ENCODE measurements at regions not wholly inside any gene's neighbourhood (a gene's known extent, or its start where the extent isn't known, plus 50 kb on each side); places are given as distances from the start of the nearest gene placed in this dataset.

DNA sequence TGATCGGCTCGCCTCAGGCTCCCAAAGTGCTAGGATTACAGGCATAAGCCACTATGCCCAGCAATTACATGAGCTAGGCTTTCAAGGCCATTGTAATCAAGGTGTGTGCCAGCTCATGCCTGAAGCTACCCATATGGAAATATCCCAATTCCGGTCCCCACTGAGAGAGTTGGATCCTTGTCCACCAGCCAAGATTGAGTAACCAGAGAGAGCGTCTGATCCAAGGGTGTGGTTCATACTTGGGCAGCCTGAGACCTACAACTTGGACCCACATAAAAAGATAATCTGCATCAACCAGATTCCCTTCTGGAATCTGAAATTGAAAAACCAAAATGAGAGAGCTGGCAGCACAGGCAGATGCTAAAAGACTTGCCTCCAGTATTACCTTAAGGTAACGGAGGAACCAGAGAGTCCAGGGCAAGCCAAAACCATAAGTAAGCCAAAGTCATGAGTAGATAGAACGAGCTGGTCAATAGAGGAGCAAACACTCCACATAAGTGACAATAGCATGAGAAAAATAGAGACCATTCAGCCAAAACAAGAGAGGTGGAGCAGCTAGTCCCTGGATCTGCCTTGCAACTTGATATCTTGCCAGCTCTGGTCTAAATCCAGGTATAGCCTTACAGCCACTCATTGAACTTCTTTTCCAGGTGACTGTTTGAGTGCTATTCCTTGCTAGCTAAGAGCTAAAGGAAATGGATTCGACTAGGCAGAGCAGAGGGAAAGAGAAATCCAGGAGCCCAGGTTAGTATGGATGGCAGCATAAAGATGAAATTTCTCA lies 63.8 kb upstream of the ATP1A1 start:
- TF ChIP-seq, protein P1, sequence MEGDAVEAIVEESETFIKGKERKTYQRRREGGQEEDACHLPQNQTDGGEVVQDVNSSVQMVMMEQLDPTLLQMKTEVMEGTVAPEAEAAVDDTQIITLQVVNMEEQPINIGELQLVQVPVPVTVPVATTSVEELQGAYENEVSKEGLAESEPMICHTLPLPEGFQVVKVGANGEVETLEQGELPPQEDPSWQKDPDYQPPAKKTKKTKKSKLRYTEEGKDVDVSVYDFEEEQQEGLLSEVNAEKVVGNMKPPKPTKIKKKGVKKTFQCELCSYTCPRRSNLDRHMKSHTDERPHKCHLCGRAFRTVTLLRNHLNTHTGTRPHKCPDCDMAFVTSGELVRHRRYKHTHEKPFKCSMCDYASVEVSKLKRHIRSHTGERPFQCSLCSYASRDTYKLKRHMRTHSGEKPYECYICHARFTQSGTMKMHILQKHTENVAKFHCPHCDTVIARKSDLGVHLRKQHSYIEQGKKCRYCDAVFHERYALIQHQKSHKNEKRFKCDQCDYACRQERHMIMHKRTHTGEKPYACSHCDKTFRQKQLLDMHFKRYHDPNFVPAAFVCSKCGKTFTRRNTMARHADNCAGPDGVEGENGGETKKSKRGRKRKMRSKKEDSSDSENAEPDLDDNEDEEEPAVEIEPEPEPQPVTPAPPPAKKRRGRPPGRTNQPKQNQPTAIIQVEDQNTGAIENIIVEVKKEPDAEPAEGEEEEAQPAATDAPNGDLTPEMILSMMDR (IDR thresholded peaks at IDR 0.05; ENCODE audit: low read depth, low read length), result no peak
- no peak for DNase-seq (ENCODE audit: low read depth in 2 of 2)
- H3K4me3 ChIP-seq (replicated peaks in 1 of 2; ENCODE audit: low read depth in 2 of 2, low read length in 2 of 2), result no peak overlapping the region

DNA sequence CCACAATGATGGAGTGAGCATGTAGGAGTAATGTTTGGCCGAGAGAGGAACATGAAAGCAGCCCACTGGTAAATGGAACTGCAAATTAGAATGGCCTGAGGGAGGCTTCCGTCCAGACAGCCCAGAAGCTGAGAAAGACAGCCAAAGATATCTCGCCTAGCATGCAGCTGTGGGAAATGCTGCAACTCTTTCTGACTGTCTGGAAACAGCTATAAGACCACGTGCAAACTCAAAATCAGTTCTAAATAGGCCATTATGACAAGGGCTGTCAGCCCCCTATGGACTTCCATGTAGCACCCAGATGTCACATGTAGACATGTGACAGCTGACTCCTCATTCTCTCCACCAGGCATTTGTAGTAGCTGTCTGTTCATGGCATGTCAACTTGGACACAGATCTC lies 62.9 kb upstream of the ATP1A1 start:
- DNase-seq (ENCODE audit: low read depth in 2 of 2), result peak in 1 of 2 donors; percentile 26
- H3K4me3 ChIP-seq (replicated peaks in 1 of 2; ENCODE audit: low read depth in 2 of 2, low read length in 2 of 2), result no peak overlapping the region
- TF ChIP-seq, protein P1 (IDR thresholded peaks at IDR 0.05; ENCODE audit: low read depth, low read length), result no peak

DNA sequence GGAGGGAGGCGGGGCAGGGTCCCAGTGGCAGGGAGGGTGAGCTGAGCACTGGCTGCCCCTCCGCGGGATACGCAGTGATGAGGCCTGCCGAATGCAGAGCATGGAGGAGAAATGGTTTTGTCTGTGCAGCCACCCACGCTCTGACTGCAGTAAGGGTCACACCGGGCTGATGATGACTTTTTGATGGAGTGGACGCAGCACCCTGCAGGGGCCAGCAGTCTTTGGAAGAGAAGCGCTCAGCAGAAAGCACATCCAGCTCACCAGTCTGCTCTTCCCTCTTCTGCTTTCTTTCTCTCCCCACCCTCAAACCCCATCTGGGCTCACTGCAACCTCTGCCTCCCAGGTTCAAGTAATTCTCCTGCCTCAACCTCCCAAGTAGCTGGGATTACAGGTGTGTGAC lies 61.9 kb upstream of the ATP1A1 start:
- TF ChIP-seq, protein P1 (IDR thresholded peaks at IDR 0.05; ENCODE audit: low read depth, low read length), result no peak
- no peak overlapping the region for H3K4me3 ChIP-seq (replicated peaks in 1 of 2; ENCODE audit: low read depth in 2 of 2, low read length in 2 of 2)
- DNase-seq (ENCODE audit: low read depth in 2 of 2), result no peak

DNA sequence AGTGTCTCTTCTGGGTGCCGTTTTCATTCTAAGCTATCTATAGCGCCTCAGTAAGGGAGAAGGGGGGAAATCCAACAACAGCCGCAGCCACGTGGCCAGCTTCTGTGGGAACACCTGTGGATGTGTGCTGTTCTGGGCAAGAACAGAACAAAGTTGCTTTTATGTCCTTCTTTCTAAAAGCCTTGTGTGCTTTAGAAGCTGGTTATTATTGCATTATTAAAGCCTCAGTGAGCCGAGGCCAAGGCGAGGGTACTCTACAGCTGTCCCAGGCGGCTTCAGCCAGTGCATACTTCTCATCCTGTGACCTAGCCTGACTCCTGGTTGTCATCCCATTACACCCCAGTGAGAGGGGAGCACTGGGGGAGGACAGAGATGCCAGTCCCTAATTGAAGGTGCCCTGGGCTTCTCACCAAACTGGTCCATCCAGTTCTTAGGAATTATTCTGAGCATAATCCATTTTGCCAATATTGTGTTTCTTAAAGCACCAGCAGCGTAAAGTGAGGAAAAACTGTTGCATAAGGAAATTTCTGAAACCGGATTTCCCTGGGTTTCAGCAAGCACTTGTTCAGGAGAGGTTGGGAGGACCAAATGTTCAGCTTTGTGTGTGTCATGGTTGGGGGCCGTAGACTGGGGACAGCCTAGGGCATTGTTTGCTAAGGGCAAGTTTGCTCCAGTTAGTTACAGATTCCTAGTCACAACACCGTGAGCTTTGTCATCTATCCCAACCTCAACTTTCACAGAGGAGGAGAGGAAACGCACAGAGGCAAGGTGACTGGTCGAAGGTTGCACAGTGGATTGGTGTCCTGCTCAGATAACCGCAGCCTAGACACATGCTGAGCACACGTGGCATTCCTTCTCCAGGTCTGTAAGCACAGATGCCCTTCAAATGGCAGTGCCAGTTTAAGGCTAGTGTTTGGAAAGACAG lies 61.0 kb upstream of the ATP1A1 start:
- H3K4me3 ChIP-seq (replicated peaks in 1 of 2; ENCODE audit: low read depth in 2 of 2, low read length in 2 of 2), result no peak overlapping the region
- TF ChIP-seq, protein P1 (IDR thresholded peaks at IDR 0.05; ENCODE audit: low read depth, low read length), result no peak
- no peak for DNase-seq (ENCODE audit: low read depth in 2 of 2)

DNA sequence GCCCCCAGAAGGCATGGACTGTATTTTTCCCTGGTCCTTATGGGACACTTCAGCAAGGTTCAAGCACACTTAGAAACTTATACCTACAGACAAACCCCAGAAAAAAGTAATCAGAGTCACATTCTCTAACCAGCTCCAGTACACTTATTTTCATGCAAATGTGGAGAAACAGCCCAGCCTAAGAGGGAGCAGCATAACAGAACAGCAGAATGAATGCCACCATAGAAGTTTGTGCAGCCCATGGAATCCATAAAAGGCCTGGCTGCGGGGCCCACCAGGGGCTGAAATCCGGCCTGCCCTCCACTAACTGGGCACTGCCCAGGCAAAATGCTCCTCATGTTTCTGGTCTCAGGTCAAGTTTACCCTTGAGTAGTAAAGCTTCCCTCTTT lies 60.4 kb upstream of the ATP1A1 start:
- TF ChIP-seq, protein P1 (IDR thresholded peaks at IDR 0.05; ENCODE audit: low read depth, low read length), result no peak
- H3K4me3 ChIP-seq (replicated peaks in 1 of 2; ENCODE audit: low read depth in 2 of 2, low read length in 2 of 2), result no peak overlapping the region
- no peak for DNase-seq (ENCODE audit: low read depth in 2 of 2)

DNA sequence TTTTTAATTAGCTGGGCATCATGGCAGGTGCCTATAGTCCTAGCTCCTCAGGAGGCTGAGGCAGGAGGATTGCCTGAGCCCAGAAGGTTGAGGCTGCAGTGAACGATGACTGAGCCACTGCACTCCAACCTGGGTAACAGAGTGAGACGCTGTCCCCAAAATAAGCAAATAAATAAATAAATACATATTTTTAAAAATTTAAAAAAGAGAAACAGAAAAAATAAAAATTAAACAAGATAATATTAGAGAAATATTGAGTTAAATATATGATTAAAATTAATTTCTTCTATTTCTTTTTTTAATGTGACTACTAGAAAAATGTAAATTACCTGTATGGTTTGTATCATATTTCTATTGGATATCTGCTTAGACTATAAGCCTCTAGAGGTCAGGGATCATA lies 59.3 kb upstream of the ATP1A1 start:
- TF ChIP-seq, protein P1 (IDR thresholded peaks at IDR 0.05; ENCODE audit: low read depth, low read length), result no peak
- no peak for DNase-seq (ENCODE audit: low read depth in 2 of 2)
- H3K4me3 ChIP-seq (replicated peaks in 1 of 2; ENCODE audit: low read depth in 2 of 2, low read length in 2 of 2), result no peak overlapping the region

All from cardiac fibroblast (primary cell).